Mesenchymal stem cell (in vitro differentiated cells and primary cell): ENCODE measurements at regions not wholly inside any gene's neighbourhood (a gene's known extent, or its start where the extent isn't known, plus 50 kb on each side); places are given as distances from the start of the nearest gene placed in this dataset.

Source experiments
- DNase-seq: peaks from one replicate; pipeline ENCODE4 v3.0.0-alpha.2; 2013
- H2AFZ ChIP-seq: one replicate; pipeline ENCODE4 v1.6.1; 2013; ENCODE audit warnings: low read depth, mild to moderate bottlenecking, control low read depth, inconsistent platforms, low read length, moderate library complexity
- H2AK5ac ChIP-seq: 2 replicates; pipeline ENCODE4 v1.6.1; 2013; ENCODE audit warnings: low read length, moderate library complexity, mild to moderate bottlenecking, inconsistent platforms; ENCODE audit not compliant: severe bottlenecking
- H2BK120ac ChIP-seq: one replicate; pipeline ENCODE4 v1.6.1; 2013; ENCODE audit warnings: low read depth, mild to moderate bottlenecking, inconsistent platforms, low read length, moderate library complexity
- H2BK12ac ChIP-seq, 2 experiments: one replicate each; pipeline ENCODE4 v1.6.1; 2013; ENCODE audit warnings: inconsistent platforms in 2 of 2, low read length in 2 of 2, mild to moderate bottlenecking in 2 of 2, moderate library complexity in 2 of 2, control low read depth in 1 of 2
- H2BK15ac ChIP-seq: one replicate; pipeline ENCODE4 v1.6.1; 2013; ENCODE audit warnings: mild to moderate bottlenecking, low read depth, inconsistent platforms; ENCODE audit not compliant: poor library complexity, severe bottlenecking
- H2BK5ac ChIP-seq: 2 replicates; pipeline ENCODE4 v1.6.1; 2013; ENCODE audit warnings: low read depth, mild to moderate bottlenecking, low read length, control low read depth, inconsistent platforms; ENCODE audit not compliant: poor library complexity, severe bottlenecking
- H3K14ac ChIP-seq, 2 experiments: one replicate each; pipeline ENCODE4 v1.6.1; 2013; ENCODE audit warnings: inconsistent platforms in 2 of 2, low read length in 2 of 2, control low read depth in 1 of 2, mild to moderate bottlenecking in 1 of 2, moderate library complexity in 1 of 2
- H3K18ac ChIP-seq, 2 experiments: one replicate each; pipeline ENCODE4 v1.6.1; 2013; ENCODE audit warnings: inconsistent platforms in 2 of 2, low read length in 2 of 2, control low read depth in 1 of 2, low read depth in 1 of 2, mild to moderate bottlenecking in 1 of 2
- H3K23ac ChIP-seq, 2 experiments: one replicate each; pipeline ENCODE4 v1.6.1; 2013; ENCODE audit warnings: inconsistent platforms in 2 of 2, low read length in 2 of 2, mild to moderate bottlenecking in 2 of 2, moderate library complexity in 2 of 2, control low read depth in 1 of 2
- H3K27ac ChIP-seq: 2 replicates; pipeline ENCODE4 v1.5.1; 2013; ENCODE audit warnings: mild to moderate bottlenecking, moderate library complexity, low read length, control low read depth, inconsistent platforms; ENCODE audit not compliant: poor library complexity, severe bottlenecking
- H3K27me3 ChIP-seq, 2 experiments: 2 replicates each; pipeline versions ENCODE4 v1.6.1 to v1.7.0; 2013; ENCODE audit warnings: low read length in 2 of 2, mild to moderate bottlenecking in 2 of 2, moderate library complexity in 2 of 2, control low read depth in 1 of 2, inconsistent platforms in 1 of 2; ENCODE audit not compliant: control insufficient read depth in 1 of 2, insufficient read depth in 1 of 2
- H3K36me3 ChIP-seq, 2 experiments: 2 replicates each; pipeline versions ENCODE4 v1.6.1 to v1.7.0; 2013; ENCODE audit warnings: low read length in 2 of 2, control low read depth in 1 of 2, inconsistent platforms in 1 of 2, low read depth in 1 of 2, mild to moderate bottlenecking in 1 of 2; ENCODE audit not compliant: insufficient read depth in 2 of 2, control insufficient read depth in 1 of 2
- H3K4ac ChIP-seq, 2 experiments: one replicate each; pipeline ENCODE4 v1.6.1; 2013; ENCODE audit warnings: inconsistent platforms in 2 of 2, low read length in 2 of 2, mild to moderate bottlenecking in 2 of 2, moderate library complexity in 2 of 2, control low read depth in 1 of 2, low read depth in 1 of 2
- H3K4me1 ChIP-seq: 2 replicates; pipeline ENCODE4 v1.6.1; 2013; ENCODE audit warnings: low read depth, low read length, control low read depth; ENCODE audit not compliant: control insufficient read depth, insufficient read depth
- H3K4me2 ChIP-seq: 2 replicates; pipeline ENCODE4 v1.6.1; 2013; ENCODE audit warnings: low read length, mild to moderate bottlenecking, inconsistent platforms; ENCODE audit not compliant: poor library complexity, severe bottlenecking
- H3K4me3 ChIP-seq, 2 experiments: 2 replicates each; pipeline versions ENCODE4 v1.5.1 to v1.7.0; 2013; ENCODE audit warnings: low read length in 2 of 2, mild to moderate bottlenecking in 2 of 2, control low read depth in 1 of 2, low read depth in 1 of 2; ENCODE audit not compliant: insufficient read depth in 1 of 2
- H3K79me1 ChIP-seq: replicated peaks from 2 replicates; pipeline ENCODE4 v1.6.1; 2013; ENCODE audit warnings: mild to moderate bottlenecking, control low read depth, low read length, inconsistent platforms; ENCODE audit not compliant: poor library complexity, severe bottlenecking
- H3K9ac ChIP-seq: 2 replicates; pipeline ENCODE4 v1.7.0; 2013; ENCODE audit warnings: mild to moderate bottlenecking, low read length, moderate library complexity
- H3K9me3 ChIP-seq: 2 replicates; pipeline ENCODE4 v1.7.0; 2013; ENCODE audit warnings: mild to moderate bottlenecking, low read length; ENCODE audit not compliant: control insufficient read depth
- H4K8ac ChIP-seq: one replicate; pipeline ENCODE4 v1.6.1; 2013; ENCODE audit warnings: inconsistent platforms, mild to moderate bottlenecking, low read length, moderate library complexity
- H4K91ac ChIP-seq: one replicate; pipeline ENCODE4 v1.6.1; 2013; ENCODE audit warnings: mild to moderate bottlenecking, low read length, inconsistent platforms
- WGBS: methylation state at CpG from one replicate; pipeline ENCODE4 v1.1.7; 2013; ENCODE audit warnings: mixed read lengths; 5-methylcytosine and 5-hydroxymethylcytosine counted together

DNA sequence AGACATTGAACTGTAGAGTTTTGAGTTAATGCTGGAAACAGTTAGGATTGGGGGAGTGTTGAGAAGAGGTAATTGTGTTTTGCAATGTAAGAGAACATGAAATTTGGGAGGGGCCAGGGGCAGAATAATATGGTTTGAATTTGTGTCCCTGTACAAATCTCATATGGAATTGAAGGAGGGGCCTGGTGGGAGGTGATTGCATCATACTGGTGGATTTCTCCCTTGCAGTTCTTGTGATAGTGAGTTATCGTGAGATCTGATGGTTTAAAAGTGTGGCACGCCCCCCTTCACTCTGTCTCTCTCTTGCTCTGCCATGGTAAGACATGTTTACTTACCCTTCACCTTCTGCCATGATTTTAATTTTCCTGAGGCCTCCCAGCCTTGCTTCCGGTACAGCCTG is 876.0 kb upstream of the FBXO33 start:
- Histone ChIP-seq H3K4me3 (no peak overlapping the region), H3K14ac (no peak overlapping the region), H3K4me1 (no peaks in the 10 kb centered on the region), H3K79me1 (no peaks in the 10 kb centered on the region), H3K9me3 (no peaks in the 10 kb centered on the region), H3K27me3 (no peaks in the 10 kb centered on the region), H3K9ac (no peak overlapping the region), H2AFZ (no peak overlapping the region), H4K8ac (no peak overlapping the region), H3K4ac (no peak overlapping the region), H2BK5ac (no peak overlapping the region), H3K27ac (no peak overlapping the region), H2AK5ac (no peak overlapping the region), H2BK12ac (no peak overlapping the region), H3K4me2 (no peak overlapping the region), H2BK15ac (no peak overlapping the region), H3K36me3 (no peaks in the 10 kb centered on the region), H4K91ac (no peak overlapping the region), H3K18ac (no peak overlapping the region), H3K23ac (no peak overlapping the region), H2BK120ac (no peak overlapping the region)
- WGBS, result 60% methylated on average over 1 of the region's 3 CpGs
- DNase-seq, result no peak

DNA sequence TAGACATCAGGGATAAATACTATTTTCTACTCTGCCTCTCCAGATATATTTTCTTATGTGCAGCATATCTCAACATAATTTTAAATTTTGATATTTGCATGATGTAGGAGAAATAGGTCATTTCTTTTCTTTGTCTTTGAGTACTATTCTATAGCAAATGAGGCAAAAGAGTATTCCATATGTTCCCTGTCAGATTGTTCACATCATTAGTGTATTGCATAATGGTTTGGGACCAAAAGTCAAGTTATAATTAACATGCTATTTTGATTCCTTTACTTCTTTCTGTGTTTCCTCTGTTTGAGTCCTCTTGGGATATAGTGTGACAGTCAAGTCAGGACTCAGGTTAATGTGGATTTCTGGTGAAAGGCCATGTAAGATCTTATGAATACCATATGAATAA is 864.6 kb upstream of the FBXO33 start:
- Histone ChIP-seq H3K9ac (no peak overlapping the region), H3K27ac (no peak overlapping the region), H4K8ac (no peak overlapping the region), H3K4me1 (no peaks in the 10 kb centered on the region), H4K91ac (no peak overlapping the region), H2BK12ac (no peak overlapping the region), H3K4me3 (no peak overlapping the region), H2AFZ (no peak overlapping the region), H2BK120ac (no peak overlapping the region), H3K4ac (no peak overlapping the region), H3K18ac (no peak overlapping the region), H3K36me3 (no peaks in the 10 kb centered on the region), H3K9me3 (peaks cover 7% of the 10 kb centered on the region), H3K27me3 (no peaks in the 10 kb centered on the region), H2AK5ac (no peak overlapping the region), H2BK15ac (no peak overlapping the region), H3K14ac (no peak overlapping the region), H3K79me1 (no peaks in the 10 kb centered on the region), H3K23ac (no peak overlapping the region), H3K4me2 (no peak overlapping the region), H2BK5ac (no peak overlapping the region)
- no peak for DNase-seq

DNA sequence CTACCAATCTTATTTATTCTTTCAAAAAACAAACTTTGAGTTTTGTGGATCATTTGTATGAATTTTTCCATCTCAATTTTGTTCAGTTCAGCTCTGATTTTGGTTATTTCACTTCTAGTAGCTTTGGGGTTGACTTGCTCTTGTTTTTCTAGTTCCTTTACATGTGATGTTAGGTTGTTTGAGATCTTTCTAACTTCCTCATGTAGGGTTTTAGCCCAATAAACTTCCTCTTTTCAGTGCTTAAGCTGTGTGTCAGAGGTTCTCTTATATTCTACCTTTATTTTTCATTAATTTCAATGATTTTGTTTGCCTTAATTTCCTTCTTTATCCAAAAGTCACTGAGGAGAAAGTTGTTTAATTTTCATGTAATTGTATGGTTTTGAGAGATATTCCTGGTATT is 860.4 kb upstream of the FBXO33 start:
- Histone ChIP-seq H2BK12ac (no peak overlapping the region), H3K23ac (no peak overlapping the region), H2BK5ac (no peak overlapping the region), H3K4me1 (no peaks in the 10 kb centered on the region), H3K27ac (no peak overlapping the region), H2AK5ac (no peak overlapping the region), H3K18ac (no peak overlapping the region), H3K4me3 (no peak overlapping the region), H3K4ac (no peak overlapping the region), H3K4me2 (no peak overlapping the region), H3K9me3 (peaks cover 9% of the 10 kb centered on the region), H3K27me3 (no peaks in the 10 kb centered on the region), H2AFZ (no peak overlapping the region), H2BK15ac (no peak overlapping the region), H3K79me1 (no peaks in the 10 kb centered on the region), H3K36me3 (no peaks in the 10 kb centered on the region), H4K8ac (no peak overlapping the region), H3K14ac (no peak overlapping the region), H2BK120ac (no peak overlapping the region), H4K91ac (no peak overlapping the region), H3K9ac (no peak overlapping the region)
- DNase-seq, result no peak

DNA sequence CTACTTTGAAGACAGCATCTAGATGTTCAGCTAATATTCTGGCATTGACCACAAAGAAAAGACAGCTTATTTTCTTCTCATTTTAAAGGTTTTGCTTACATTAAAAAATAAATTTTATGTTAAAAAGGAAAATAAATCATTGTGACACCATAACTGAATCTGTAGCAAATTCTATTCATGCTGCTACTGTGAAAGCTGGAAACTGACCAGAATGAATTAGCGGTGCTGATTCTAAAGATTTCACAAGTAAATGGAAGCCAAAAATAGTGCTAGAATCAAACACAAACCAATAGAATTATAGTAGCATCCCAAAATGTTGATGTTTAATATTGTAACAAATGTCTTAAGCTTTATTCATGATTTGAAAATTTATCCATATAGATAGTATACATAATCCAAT is 850.0 kb upstream of the FBXO33 start:
- no peak overlapping the region for H2AFZ ChIP-seq

More for the DNA sequence above, 850.0 kb upstream of the FBXO33 start:
- Histone ChIP-seq H3K4me1 (no peaks in the 10 kb centered on the region), H3K23ac (no peak overlapping the region), H3K4ac (no peak overlapping the region), H3K4me2 (no peak overlapping the region), H3K27ac (no peak overlapping the region), H3K36me3 (no peaks in the 10 kb centered on the region), H3K27me3 (no peaks in the 10 kb centered on the region), H4K91ac (no peak overlapping the region), H3K79me1 (no peaks in the 10 kb centered on the region), H2BK15ac (no peak overlapping the region), H3K9ac (no peak overlapping the region), H2BK120ac (no peak overlapping the region), H2AK5ac (no peak overlapping the region), H3K4me3 (no peak overlapping the region), H2BK5ac (no peak overlapping the region), H2BK12ac (no peak overlapping the region), H3K18ac (no peak overlapping the region), H3K14ac (no peak overlapping the region), H3K9me3 (peaks cover 3% of the 10 kb centered on the region), H4K8ac (no peak overlapping the region)
- no peak for DNase-seq
- no CpG with 5 or more reads among the region's 1 CpG for WGBS
